GM12891 (cell line): ENCODE measurements at regions not wholly inside any gene's neighbourhood (a gene's known extent, or its start where the extent isn't known, plus 50 kb on each side); places are given as distances from the start of the nearest gene placed in this dataset.
"Not testable (repeated sequence)": the region's sequence is repeated elsewhere in the genome, so short reads cannot be mapped to it uniquely, and the experiment has no call there.

Experiments used
- DNase-seq: peaks from one replicate; pipeline ENCODE4 v3.0.0; 2011; ENCODE audit warnings: low spot score; ENCODE audit not compliant: insufficient read length
- FAIRE-seq: peaks from 2 replicates; lab custom pipeline; 2011; peaks lifted over from hg19 to GRCh38; lab: Jason Lieb, UNC
- PAX5 ChIP-seq: IDR thresholded peaks from 2 replicates; pipeline ENCODE4 v1.6.1; 2011; ENCODE audit warnings: low read length, moderate library complexity, mild to moderate bottlenecking; ENCODE audit not compliant: insufficient read depth, severe bottlenecking
- POLR2A ChIP-seq: IDR thresholded peaks from 2 replicates; pipeline ENCODE4 v1.6.1; 2011; ENCODE audit warnings: low read depth, low read length, control low read depth
- POLR2AphosphoS5 ChIP-seq: IDR thresholded peaks from 2 replicates; pipeline ENCODE4 v1.6.1; 2011; ENCODE audit warnings: low read depth, low read length, control low read depth
- POU2F2 ChIP-seq: IDR thresholded peaks from 2 replicates; pipeline ENCODE4 v1.6.1; 2011; ENCODE audit warnings: low read depth, mild to moderate bottlenecking, control low read depth, low read length, moderate library complexity
- SPI1 ChIP-seq: IDR thresholded peaks from 2 replicates; pipeline ENCODE4 v1.6.1; 2011; ENCODE audit warnings: low read depth, low read length, control low read depth
- TAF1 ChIP-seq: IDR thresholded peaks from 2 replicates; pipeline ENCODE4 v1.6.1; 2011; ENCODE audit warnings: low read depth, low read length, control low read depth

DNA sequence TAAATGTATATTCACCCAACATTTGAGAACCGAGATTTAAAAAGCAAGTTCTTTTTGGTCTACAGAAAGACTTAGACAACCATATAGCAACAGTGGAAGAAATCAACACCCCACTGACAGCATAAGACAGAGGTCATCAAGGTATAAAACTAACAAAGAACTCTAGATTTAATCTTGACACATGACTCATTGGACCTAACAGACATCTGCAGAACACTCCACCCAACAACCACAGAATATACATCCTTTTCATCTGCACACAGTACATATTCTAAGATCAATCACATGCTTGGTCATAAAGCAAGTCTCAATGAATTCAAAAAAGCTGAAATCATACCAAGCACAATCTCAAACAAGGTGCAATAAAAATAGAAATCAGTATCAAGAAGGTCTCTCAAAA is 65.8 kb downstream of the SPIN4 start:
- no peak for DNase-seq
- FAIRE-seq = no peak
- TF ChIP-seq POU2F2 = no peak
- no peak for TF ChIP-seq POLR2A
- TF ChIP-seq SPI1 = no peak
- TF ChIP-seq TAF1 = no peak
- TF ChIP-seq PAX5 = no peak
- no peak for TF ChIP-seq POLR2AphosphoS5

DNA sequence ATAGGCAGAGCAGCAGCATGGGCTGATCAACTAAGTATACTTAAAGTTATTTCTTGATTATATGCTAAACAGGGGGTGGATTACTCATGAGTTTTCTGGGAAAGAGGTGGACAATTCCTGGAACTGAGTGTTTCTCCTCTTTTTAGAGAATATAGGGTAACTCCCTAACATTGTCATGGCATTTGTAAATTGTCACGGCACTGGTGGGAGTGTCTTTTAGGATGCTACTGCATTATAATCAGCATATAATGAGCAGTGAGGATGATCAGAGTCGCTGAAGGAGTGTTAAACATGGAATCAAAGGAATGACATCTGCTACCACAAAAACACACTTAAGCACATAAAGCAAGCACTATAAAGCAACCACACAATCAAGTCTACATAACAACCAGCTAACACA is 66.5 kb downstream of the SPIN4 start:
- FAIRE-seq (no peak), DNase-seq (no peak)
- no peak for TF ChIP-seq SPI1
- no peak for TF ChIP-seq POU2F2
- TF ChIP-seq PAX5 = no peak
- no peak for TF ChIP-seq TAF1
- TF ChIP-seq POLR2AphosphoS5 = no peak
- no peak for TF ChIP-seq POLR2A

DNA sequence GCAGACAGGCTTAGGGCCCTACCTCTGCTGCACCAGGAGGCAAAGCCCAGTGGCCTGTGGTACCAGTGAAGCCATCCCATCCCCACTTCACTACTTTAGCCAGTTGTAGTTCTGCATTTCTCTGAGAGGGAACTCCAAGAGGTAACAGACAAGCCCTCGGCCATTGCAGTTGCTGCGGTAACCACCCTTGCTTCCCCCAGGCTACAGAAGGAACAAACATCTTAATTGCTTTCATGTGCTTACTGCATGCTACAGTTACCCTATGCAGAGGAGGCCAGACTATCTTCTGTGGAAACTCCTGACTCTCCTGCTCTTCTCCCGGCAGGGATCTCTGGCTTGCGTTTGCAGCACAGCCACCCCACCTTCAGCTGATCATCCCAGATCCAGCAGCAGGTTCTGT is 67.8 kb downstream of the SPIN4 start:
- FAIRE-seq = no peak
- no peak for TF ChIP-seq POLR2AphosphoS5
- no peak for TF ChIP-seq POLR2A
- TF ChIP-seq POU2F2 = no peak
- TF ChIP-seq TAF1 = no peak
- no peak for TF ChIP-seq SPI1
- TF ChIP-seq PAX5 = no peak
- DNase-seq = no peak

DNA sequence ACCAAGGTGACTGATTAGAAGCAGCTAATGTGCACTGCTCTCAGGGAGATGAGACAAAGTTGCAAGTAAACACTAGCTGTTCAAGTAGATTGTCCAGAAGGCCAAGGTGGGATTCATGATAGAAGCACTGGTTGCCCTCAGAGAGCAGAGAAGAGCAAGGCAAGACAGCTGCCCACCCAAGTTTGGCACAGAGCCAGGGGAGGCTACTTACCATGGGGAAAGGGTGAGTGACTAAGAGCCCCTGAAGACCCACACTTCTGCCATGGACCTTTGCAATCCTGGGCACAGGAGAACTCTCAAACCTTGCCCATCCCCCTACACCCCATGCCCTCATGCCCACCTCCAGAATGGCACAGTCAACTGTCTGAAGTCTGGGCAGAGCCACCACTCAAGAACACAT is 68.3 kb downstream of the SPIN4 start:
- no peak for DNase-seq
- FAIRE-seq = no peak
- TF ChIP-seq POU2F2 (no peak), PAX5 (no peak), SPI1 (no peak)

DNA sequence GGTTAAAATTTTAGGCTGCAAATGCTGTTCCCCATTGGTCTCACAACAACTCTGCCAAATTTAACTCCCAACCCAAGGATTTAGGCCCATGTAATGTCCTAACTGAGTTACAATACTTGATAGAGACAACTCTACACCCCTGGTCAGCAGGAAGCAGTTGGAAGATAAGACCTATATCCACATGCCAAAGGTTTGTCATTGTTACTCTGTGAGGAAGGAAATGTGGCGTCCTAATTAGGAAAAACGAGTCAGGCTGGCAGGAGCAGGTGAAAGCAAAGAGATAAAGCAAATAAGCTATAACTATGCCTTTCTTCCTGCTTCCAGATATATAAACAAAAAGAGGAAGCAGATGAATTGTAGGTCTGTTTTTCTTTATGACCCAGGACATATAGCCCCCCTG is 69.1 kb downstream of the SPIN4 start:
- no peak for FAIRE-seq
- TF ChIP-seq POLR2A (no peak), TAF1 (no peak), SPI1 (no peak), POU2F2 (no peak), POLR2AphosphoS5 (no peak), PAX5 (no peak)
- DNase-seq = no peak

DNA sequence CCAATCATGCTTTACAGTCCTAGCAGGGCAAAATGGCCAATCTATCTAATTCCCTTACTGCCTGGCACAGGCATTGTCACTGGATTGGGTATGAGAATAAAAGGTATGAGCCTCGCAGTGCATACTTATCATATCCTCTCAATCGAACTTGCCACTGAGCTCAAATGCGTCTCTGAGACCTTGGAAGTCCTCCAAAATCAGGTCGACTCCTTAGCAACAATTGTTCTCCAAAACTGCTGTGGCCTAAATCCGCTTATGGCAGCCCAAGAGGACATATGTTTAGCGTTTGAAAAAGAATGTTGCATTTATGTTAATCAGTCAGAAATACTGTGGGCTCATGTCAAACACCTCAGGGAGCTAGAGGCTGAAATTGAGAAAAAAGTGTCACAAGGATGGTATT is 69.7 kb downstream of the SPIN4 start:
- FAIRE-seq = no peak
- no peak for DNase-seq
- no peak for TF ChIP-seq PAX5

DNA sequence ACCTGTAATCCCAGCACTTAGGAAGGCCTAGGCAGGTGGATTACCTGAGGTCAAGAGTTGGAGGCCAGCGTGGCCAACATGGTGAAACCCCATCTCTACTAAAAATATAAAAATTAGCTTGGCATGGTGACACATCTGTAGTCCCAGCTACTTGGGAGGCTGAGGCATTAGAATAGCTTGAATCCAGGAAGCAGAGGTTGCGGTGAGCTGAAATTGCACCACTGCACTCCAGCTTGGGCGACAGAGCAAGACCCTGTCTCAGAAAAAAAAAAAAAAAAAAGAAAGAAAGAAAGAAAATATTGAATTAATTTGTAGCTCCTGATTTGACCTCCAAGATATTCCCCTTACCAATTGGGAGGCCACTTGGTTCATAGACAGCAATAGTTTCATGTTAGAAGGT is 73.7 kb downstream of the SPIN4 start:
- FAIRE-seq, DNase-seq: not testable (repeated sequence)

DNA sequence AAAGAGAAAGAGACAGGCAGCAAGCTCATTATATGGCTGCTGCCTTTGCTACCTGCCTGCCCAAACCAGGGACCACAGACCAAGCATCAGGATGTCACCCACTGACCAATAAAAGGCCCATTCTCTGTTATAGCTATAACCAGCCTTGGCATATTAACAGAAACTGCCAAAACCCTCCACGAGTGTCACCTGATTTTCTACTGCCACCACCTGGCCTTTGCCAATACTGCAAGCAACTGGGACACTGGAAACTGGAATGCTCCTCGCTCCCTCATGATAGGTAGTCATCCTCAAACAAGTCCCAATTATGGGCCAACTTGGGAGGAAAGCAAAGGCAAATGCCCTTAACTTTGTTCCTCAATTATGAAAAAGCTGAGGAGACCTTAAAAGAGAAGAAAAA is 76.0 kb downstream of the SPIN4 start:
- DNase-seq (no peak), FAIRE-seq (no peak)
- TF ChIP-seq POLR2A (no peak), POLR2AphosphoS5 (no peak), SPI1 (no peak), PAX5 (no peak), TAF1 (no peak), POU2F2 (no peak)

DNA sequence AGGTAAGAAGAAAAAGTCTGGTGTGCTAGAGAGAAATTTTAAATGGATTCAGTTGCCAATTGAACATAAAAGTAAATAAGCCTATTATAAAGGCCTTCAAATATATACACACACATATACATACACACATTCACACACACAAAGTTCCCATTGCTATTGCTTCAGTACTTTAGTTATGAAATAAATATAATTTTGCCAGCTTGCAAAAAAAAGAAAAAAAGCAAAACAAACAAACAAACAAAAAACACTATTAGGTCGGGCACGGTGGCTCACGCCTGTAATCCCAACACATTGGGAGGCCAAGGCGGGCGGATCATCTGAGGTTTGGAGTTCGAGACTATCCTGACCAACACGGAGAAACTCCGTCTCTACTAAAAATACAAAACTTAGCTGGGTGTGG is 80.3 kb downstream of the SPIN4 start:
- no peak for TF ChIP-seq TAF1
- DNase-seq (no peak), FAIRE-seq (no peak)

DNA sequence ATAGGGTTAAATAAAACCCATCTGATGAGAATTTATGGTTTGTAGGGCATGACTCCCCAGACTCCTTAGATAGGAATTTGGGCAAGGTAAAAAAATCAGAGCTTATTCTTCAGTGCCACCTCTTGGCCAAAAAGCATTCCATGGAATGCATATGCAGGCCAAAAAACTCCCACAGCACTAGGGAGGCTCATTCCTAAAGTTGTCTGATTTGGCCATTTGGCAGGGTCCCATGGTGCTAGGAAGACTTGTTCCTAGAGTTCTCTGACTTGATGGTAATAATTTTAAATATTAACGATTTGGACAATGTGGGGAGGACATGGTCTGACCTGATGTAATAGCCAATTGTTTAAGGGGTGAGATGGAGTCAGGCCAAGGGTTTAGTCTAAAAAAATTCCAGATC is 93.0 kb downstream of the SPIN4 start:
- TF ChIP-seq POU2F2 = no peak
- no peak for TF ChIP-seq PAX5
- TF ChIP-seq TAF1 = no peak
- TF ChIP-seq SPI1 = no peak
- no peak for TF ChIP-seq POLR2AphosphoS5
- no peak for TF ChIP-seq POLR2A
- FAIRE-seq = no peak
- DNase-seq = no peak

DNA sequence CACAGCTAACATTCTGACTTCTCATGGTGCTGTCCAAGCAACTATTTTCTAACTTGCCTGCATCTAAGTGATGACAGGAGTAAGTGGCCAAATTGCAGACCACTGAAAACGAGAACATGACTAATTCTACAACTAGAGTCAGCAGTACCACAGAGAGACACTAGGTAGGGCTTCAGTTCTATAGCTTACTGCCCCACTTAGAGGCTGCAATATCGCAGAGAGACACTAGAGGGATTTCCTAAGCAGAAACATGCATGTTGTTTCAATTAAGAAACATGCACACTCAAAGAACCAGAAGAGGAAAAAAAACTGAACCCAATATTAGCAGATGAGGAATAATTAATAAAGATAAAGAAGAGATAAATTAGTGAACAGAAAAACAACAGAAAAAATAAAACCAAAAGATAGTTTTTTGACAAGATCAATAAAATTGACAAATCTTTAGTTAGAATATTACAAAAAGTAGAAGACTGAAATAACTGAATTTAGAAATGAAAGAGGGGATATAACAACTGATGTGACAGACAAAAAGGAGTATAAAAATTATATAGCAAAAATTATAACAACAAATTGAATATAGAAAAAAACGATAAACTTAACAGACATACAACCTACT is 100.8 kb downstream of the SPIN4 start:
- no peak for FAIRE-seq
- no peak for DNase-seq
- TF ChIP-seq POLR2A (no peak), PAX5 (no peak), TAF1 (no peak), POU2F2 (no peak), SPI1 (no peak), POLR2AphosphoS5 (no peak)

DNA sequence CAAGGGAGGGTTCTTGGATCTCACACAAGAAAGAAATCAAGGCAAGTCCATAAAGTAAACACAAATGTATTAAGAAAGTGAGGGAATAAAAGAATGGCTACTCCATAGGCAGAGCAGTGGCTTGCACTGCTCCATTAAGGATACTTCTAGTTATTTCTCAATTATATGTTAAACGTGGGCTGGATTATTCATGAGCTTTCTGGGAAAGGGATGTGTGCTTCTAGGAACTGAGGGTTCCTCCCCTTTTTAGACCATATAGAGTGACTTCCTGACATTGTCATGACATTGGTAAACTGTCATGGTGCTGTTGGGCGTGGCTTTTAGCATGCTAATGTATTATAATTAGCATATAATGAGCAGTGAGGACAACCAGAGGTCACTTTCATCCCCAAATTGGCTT is 108.4 kb downstream of the SPIN4 start:
- DNase-seq, FAIRE-seq: not testable (repeated sequence)

DNA sequence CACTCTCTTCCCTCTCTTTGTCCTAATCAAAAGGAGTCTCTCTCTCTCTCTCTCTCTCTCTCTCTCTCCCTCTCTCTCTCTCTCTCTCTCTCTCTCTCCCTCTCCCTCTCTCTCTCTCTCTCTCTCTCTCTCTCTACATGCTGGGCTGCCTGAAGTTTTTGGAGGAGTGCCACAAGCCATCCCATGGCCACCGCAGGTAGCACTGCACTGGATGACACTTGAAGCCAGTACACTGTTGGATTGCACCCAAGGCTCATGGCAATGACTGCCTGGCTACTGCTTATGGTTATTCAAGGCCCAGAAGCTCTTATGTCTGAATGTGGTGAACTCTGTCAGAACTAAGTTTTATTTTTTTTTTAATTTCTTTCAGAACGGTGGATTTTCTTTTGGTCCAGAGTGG is 115.2 kb downstream of the SPIN4 start:
- not testable (repeated sequence) for FAIRE-seq, DNase-seq

DNA sequence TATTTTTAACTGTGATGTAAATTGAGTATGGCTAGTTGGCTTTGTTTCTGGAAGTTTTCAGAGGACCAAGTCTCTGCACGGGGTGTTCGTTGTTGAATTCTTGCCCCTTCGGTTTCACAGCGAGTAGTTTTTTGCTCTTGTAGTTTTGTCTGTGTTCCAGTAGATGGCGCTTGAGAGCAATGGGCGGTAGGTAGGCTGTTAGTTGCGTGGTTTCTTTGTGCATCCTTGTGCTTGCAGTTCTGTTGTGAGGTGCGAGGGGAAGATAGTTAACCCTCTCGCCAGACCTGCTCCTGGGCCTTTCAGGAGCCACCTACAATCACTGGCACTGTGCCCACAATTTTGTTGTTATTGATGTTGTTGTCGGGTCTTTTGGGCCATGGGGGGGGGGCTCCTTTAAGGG is 118.1 kb downstream of the SPIN4 start:
- not testable (repeated sequence) for DNase-seq
- FAIRE-seq = peak; percentile 89

DNA sequence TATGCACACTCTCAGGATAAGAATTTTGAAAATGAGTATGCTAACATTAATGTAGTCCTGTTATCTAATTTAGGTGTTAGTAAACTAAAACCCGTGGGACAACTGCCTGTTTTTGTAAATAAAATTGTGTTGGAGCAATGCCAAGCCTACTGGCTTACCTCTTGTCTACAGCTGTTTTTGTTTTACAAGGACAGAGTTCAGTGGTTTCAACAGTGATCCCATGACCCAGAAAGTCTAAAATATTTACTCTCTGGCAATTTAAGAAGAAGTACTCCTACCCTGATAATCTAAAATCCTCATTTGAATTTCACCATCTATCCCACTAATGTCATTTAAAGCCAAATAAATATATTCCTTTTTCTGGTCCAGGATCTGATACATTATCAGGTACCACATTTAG is 132.9 kb downstream of the SPIN4 start:
- FAIRE-seq = not testable (repeated sequence)

DNA sequence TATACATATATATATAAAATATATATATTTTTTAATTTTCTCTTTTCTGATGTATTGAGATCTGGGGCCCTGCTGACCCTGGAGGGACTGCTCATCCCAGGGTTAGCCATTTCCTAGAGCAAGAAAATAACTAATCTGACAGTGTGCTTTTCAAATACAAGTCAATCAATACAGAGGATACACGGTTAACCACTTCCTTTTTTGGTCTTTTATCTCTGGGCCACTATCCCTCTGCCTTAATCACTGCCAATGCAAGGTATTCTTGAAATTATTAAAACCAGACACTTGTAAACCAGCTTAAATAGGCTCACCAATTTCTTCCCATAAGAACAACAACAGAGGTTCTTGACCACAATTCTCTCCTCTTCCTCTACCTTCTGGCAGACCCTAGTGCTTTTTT is 133.6 kb downstream of the SPIN4 start:
- DNase-seq, FAIRE-seq: not testable (repeated sequence)

More for the DNA sequence above, 132.9 kb downstream of the SPIN4 start:
- DNase-seq = not testable (repeated sequence)
